Lung (tissue), 11 donors: ENCODE measurements at regions not wholly inside any gene's neighbourhood (a gene's known extent, or its start where the extent isn't known, plus 50 kb on each side); places are given as distances from the start of the nearest gene placed in this dataset.

Source experiments
- ATAC-seq: fragments of 200-7000 bp; cut with Tn5 transposase; one replicate; pipeline ENCODE4 v1.9.1; 2020; ENCODE audit warnings: moderate number of reproducible peaks; ENCODE audit not compliant: insufficient read depth, low FRiP score
- DNase-seq, 3 donors: peaks; one replicate each; pipeline ENCODE4 v3.0.0-alpha.2; 2013 to 2017
- H3K27ac ChIP-seq, 2 donors: one replicate each; pipeline ENCODE4 v1.5.1; 2013; ENCODE audit warnings: mild to moderate bottlenecking in 2 of 2, moderate library complexity in 2 of 2, control low read depth in 1 of 2, inconsistent platforms in 1 of 2, low read depth in 1 of 2, low read length in 1 of 2
- H3K27me3 ChIP-seq, 3 donors: one replicate each; pipeline ENCODE4 v1.5.1; 2013; ENCODE audit warnings: low read length in 2 of 3; ENCODE audit not compliant: control insufficient read depth in 3 of 3, insufficient read depth in 3 of 3
- H3K36me3 ChIP-seq, 4 donors: one replicate each; pipeline ENCODE4 v1.5.1; 2013; ENCODE audit warnings: low read length in 4 of 4, mild to moderate bottlenecking in 1 of 4, moderate library complexity in 1 of 4; ENCODE audit not compliant: control insufficient read depth in 4 of 4, insufficient read depth in 4 of 4
- H3K4me1 ChIP-seq, 5 donors: one replicate each; pipeline ENCODE4 v1.5.1; 2013; ENCODE audit warnings: low read length in 5 of 5, mild to moderate bottlenecking in 2 of 5, moderate library complexity in 1 of 5; ENCODE audit not compliant: control insufficient read depth in 5 of 5, insufficient read depth in 5 of 5
- H3K4me3 ChIP-seq: one replicate; pipeline ENCODE4 v1.5.1; 2013; ENCODE audit warnings: mild to moderate bottlenecking, control low read depth, moderate library complexity
- H3K9ac ChIP-seq, 2 donors: one replicate each; pipeline ENCODE4 v1.5.1; 2013; ENCODE audit warnings: low read length in 2 of 2, control low read depth in 1 of 2; ENCODE audit not compliant: insufficient read depth in 1 of 2
- H3K9me3 ChIP-seq, 4 donors: one replicate each; pipeline ENCODE4 v1.5.1; 2013; ENCODE audit warnings: low read length in 3 of 4, mild to moderate bottlenecking in 1 of 4, moderate library complexity in 1 of 4; ENCODE audit not compliant: control insufficient read depth in 4 of 4, insufficient read depth in 3 of 4
- CTCF ChIP-seq: IDR thresholded peaks from 2 replicates; pipeline ENCODE4 v1.5.1; 2012; ENCODE audit warnings: mild to moderate bottlenecking; ENCODE audit errors: control extremely low read depth, extremely low read depth
- WGBS, 2 donors: extraction: QIAGEN DNeasy Blood & Tissue Kit; methylation state at CpG; one replicate each; pipeline ENCODE4 v1.1.7; 2013; 5-methylcytosine and 5-hydroxymethylcytosine counted together
- donor health status: control.
- donor health status: control.
- donor health status: Bipolar disorder and iron deficiency.
- donor health status: healthy.
- donor health status: DM: yes; HTN: yes; CAD: no.

- Histone ChIP-seq H3K4me1 (no peaks in the 10 kb centered on the region), H3K9ac (no peak overlapping the region), H3K4me3 (no peak overlapping the region), H3K9me3 (no peaks in the 10 kb centered on the region), H3K27me3 (peaks cover 0 to 2% (median 0%) of the 10 kb centered on the region in 3 donors), H3K27ac (no peak overlapping the region), H3K36me3 (no peaks in the 10 kb centered on the region)
- no peak for ATAC-seq
- TF ChIP-seq CTCF = no peak
- WGBS, 2 donors = 88 to 95% methylated on average over 3 of the region's 3 CpGs
- no peak for DNase-seq
Measured at GRCh38 chr16:82396509-82396908, 226.5 kb upstream of the MPHOSPH6 start.

- H3K4me3 ChIP-seq = no peak overlapping the region
- no peaks in the 10 kb centered on the region for H3K4me1 ChIP-seq
- DNase-seq (no peak), ATAC-seq (no peak)
- peaks cover 0 to 2% (median 0%) of the 10 kb centered on the region in 3 donors for H3K27me3 ChIP-seq
- H3K9ac ChIP-seq = no peak overlapping the region
- no peak overlapping the region for H3K27ac ChIP-seq
- no peak for TF ChIP-seq CTCF
- H3K9me3 ChIP-seq = no peaks in the 10 kb centered on the region
- H3K36me3 ChIP-seq = no peaks in the 10 kb centered on the region
Measured at GRCh38 chr16:82395212-82395611, 225.2 kb upstream of the MPHOSPH6 start.

GRCh38 chr16:82391690-82392089, 221.7 kb upstream of the MPHOSPH6 start:
- TF ChIP-seq CTCF = no peak
- peaks cover 0 to 1% (median 0%) of the 10 kb centered on the region in 5 donors for H3K4me1 ChIP-seq
- H3K27ac ChIP-seq = no peak overlapping the region
- H3K36me3 ChIP-seq = no peaks in the 10 kb centered on the region
- no peaks in the 10 kb centered on the region for H3K9me3 ChIP-seq
- H3K27me3 ChIP-seq = peaks cover 0 to 2% (median 0%) of the 10 kb centered on the region in 3 donors
- 82 to 93% methylated on average over 3 of the region's 3 CpGs for WGBS, 2 donors
- DNase-seq = no peak
- no peak overlapping the region for H3K9ac ChIP-seq
- H3K4me3 ChIP-seq = no peak overlapping the region
- no peak for ATAC-seq

GRCh38 chr16:82389956-82390650, 220.1 kb upstream of the MPHOSPH6 start:
- Histone ChIP-seq H3K27ac (no peak overlapping the region), H3K4me3 (no peak overlapping the region), H3K36me3 (no peaks in the 10 kb centered on the region), H3K4me1 (peaks cover 0 to 14% (median 2%) of the 10 kb centered on the region in 5 donors), H3K9ac (no peak overlapping the region), H3K27me3 (peaks cover 0 to 2% (median 0%) of the 10 kb centered on the region in 3 donors), H3K9me3 (no peaks in the 10 kb centered on the region)
- ATAC-seq = no peak
- 80% methylated on average over 7 of the region's 7 CpGs for WGBS, 2 donors
- no peak for TF ChIP-seq CTCF
- no peak for DNase-seq
